ENCODE measurements at regions not wholly inside any gene's neighbourhood (a gene's known extent, or its start where the extent isn't known, plus 50 kb on each side); places are given as distances from the start of the nearest gene placed in this dataset.

DNA sequence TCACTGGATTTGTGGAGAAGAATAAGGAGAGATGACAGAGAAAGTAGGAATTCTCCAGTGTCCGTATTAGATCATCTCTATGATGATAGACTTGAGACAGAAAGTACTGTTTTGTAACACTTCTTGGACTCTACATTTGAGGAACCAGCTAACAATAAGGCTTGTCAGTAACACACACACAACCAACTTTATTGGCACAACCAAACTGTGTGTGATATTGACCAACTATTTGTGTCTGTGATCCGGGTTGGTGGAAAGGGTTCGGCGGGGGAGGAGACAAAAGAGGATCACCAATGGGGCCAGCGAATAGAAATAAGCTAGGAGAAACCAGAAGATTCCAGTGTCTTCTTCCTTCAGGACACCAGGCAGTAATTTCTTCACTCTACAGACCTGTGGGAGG lies 79.8 kb downstream of the MARCHF4 start:
- TF ChIP-seq, protein P1, sequence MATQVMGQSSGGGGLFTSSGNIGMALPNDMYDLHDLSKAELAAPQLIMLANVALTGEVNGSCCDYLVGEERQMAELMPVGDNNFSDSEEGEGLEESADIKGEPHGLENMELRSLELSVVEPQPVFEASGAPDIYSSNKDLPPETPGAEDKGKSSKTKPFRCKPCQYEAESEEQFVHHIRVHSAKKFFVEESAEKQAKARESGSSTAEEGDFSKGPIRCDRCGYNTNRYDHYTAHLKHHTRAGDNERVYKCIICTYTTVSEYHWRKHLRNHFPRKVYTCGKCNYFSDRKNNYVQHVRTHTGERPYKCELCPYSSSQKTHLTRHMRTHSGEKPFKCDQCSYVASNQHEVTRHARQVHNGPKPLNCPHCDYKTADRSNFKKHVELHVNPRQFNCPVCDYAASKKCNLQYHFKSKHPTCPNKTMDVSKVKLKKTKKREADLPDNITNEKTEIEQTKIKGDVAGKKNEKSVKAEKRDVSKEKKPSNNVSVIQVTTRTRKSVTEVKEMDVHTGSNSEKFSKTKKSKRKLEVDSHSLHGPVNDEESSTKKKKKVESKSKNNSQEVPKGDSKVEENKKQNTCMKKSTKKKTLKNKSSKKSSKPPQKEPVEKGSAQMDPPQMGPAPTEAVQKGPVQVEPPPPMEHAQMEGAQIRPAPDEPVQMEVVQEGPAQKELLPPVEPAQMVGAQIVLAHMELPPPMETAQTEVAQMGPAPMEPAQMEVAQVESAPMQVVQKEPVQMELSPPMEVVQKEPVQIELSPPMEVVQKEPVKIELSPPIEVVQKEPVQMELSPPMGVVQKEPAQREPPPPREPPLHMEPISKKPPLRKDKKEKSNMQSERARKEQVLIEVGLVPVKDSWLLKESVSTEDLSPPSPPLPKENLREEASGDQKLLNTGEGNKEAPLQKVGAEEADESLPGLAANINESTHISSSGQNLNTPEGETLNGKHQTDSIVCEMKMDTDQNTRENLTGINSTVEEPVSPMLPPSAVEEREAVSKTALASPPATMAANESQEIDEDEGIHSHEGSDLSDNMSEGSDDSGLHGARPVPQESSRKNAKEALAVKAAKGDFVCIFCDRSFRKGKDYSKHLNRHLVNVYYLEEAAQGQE (IDR thresholded peaks at IDR 0.05; ENCODE audit: insufficient read depth in 1 of 2, low read depth in 2 of 2, low read length in 2 of 2): no peak
- TF ChIP-seq POLR2AphosphoS5 (IDR thresholded peaks at IDR 0.05; ENCODE audit: low read depth, low read length) (no peak), TAF1 (IDR thresholded peaks at IDR 0.05; ENCODE audit: borderline replicate concordance, insufficient read depth, low read length) (no peak), SIN3A (IDR thresholded peaks at IDR 0.05; ENCODE audit: borderline replicate concordance, insufficient read depth, low read length) (no peak)

Data from PFSK-1 (cell line).